GM21381 (cell line): ENCODE measurements at regions not wholly inside any gene's neighbourhood (a gene's known extent, or its start where the extent isn't known, plus 50 kb on each side); places are given as distances from the start of the nearest gene placed in this dataset.

Source experiments
- ATAC-seq: cut with Tn5 transposase; IDR thresholded peaks from one replicate; pipeline ENCODE4 v1.9.1; 2021; ENCODE audit warnings: mild to moderate bottlenecking, moderate library complexity; ENCODE audit not compliant: unreplicated experiment

GRCh38 chr2:51484605-51485004 is 452.7 kb upstream of the NRXN1 start:
- no peak for ATAC-seq

DNA sequence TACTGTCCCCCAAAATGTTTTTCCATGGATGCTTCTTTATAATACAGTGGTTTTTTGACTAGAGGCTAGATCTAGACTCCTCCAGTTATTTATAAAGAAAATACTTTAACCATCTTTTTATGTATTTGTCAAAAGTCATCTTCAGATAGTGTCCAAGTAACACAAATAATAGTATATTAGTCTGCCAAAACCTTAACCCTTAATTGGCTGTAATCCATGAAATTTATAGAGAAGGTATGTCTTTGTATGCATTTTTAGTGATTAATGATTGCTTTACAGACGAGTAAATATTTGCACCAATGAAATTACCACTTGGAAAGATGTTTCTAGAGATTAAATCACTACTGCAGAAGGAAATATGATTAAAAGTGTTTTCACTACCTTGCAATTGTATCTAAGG is 451.8 kb upstream of the NRXN1 start:
- ATAC-seq, result no peak

DNA sequence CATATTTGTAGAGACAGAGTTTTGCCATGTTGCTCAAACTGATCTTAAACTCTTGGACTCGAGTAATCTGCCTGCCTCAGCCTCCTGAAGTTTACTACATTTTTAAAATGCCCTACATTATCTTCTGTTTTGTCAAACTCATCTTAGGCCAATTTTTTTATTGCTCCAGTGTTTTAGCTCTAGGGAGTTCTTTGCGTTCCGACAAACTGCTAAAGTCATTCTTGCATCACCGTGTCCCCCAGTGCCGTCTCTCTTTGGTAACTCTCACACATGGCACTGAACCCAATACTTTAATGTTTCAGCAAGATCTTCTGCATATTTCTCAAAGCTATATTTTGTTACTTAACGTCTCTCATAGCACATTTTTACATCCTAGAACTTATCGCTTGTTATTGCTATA is 440.9 kb upstream of the NRXN1 start:
- no peak for ATAC-seq

DNA sequence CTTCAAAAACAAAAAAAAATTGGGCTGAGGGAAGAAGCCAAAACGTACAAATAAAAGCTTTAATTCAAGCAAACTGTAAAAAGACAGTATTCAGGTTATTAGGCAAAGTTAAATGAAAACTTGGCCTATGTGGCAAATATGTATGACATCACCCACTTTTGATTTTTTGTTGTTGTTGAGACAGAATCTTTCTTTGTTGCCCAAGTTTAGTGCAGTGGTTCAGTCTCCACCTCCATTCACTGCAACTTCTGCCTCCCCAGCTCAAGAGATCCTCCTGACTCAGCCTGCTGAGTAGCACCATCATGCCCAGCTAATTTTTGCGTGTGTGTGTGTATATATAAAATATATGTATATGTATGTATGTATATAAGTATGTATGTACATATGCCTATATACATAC is 440.4 kb upstream of the NRXN1 start:
- no peak for ATAC-seq

DNA sequence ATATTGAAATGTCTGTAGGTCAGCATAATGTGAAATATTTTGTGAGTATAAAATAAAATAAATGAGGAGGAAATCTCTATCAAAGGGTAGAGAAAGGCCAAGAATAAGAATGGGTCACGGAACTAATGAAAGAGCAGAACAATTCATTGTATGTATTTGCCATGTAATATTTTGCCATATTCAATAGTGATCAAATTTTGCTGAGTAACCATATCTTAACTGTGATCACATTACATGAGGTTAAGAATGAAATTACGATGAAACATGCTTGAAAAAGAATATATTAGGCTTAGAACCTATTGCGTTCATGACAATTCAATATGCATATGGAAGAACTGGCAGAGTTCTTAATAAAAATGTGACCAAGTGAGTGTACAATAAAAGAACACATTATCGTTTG is 437.2 kb upstream of the NRXN1 start:
- no peak for ATAC-seq

DNA sequence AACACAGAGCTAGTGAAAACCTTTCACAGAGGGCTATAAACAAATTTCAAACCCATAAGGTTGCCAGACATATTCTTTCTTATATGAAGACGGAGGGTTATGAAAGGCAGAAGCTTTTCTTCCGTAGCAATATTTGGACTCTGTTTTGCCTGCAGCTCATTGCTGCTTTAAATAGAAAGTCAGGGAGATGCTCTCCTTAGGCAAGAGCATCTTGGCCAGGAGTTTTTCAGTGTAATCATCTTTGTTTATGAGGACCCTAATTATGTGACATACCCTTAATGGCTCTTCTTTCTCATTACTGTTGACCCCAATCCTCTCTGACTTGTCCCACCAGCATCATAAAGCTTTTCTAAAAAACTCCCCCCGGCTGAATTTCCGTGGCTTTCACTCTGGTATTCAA is 433.4 kb upstream of the NRXN1 start:
- no peak for ATAC-seq

DNA sequence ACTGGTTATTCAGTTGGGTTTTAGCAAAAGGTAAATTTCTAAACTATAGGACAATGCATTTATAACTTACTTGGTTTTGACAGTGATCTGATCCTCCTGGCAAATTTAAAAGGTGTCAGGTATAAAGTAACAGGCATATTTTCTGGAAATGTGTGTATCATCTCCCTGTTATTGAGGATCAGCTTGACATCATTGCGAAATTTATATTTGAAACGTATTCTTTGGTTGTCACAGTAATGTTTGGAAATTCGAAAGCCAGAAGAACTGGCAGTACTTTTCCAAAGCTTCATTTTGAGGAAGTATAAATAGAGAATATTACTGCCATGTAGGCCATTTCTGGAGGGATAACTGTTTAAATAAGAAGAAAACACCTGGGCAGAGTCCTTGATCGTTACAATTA is 422.2 kb upstream of the NRXN1 start:
- no peak for ATAC-seq

DNA sequence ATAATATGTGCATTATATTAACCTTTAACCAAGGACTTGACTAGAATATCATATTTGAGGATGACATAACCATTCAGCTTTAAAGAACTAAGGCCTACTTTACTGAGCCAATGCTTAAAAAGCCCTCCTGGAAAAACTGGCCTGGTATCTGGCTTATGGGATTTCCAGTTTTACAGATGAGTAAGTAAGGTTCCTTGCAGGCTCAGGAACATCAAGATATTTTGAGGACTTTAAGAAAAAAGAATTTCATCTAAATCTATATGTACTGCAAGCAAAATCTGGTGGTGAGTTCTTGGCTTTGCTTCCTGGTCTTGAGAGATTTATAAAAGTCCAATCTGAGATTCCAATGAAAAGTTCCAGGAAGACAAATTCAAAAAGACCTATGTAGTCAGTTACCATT is 417.0 kb upstream of the NRXN1 start:
- ATAC-seq, result no peak

GRCh38 chr2:51441786-51442185 is 409.9 kb upstream of the NRXN1 start:
- no peak for ATAC-seq

GRCh38 chr2:51424418-51424817 is 392.5 kb upstream of the NRXN1 start:
- no peak for ATAC-seq

DNA sequence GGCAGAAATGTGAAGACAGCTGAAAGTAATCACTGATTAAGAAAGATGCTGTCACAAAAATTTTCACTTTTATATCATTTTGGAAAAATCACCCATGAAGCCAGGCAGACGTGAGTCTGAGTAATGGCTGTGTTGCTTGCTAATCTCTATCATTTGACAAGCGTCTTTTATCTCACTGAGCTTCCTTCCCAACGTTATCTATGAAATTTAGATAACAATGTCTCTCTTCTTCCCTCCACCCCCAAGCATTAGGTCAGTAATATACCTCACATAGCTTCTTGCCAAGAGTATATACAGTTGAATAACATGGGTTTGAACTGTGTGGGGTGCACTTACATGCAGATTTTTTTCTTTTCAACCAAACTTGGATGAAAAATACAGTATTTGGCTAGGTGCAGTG is 388.6 kb upstream of the NRXN1 start:
- ATAC-seq, result no peak

GRCh38 chr2:51413726-51414125 is 381.8 kb upstream of the NRXN1 start:
- ATAC-seq, result no peak

DNA sequence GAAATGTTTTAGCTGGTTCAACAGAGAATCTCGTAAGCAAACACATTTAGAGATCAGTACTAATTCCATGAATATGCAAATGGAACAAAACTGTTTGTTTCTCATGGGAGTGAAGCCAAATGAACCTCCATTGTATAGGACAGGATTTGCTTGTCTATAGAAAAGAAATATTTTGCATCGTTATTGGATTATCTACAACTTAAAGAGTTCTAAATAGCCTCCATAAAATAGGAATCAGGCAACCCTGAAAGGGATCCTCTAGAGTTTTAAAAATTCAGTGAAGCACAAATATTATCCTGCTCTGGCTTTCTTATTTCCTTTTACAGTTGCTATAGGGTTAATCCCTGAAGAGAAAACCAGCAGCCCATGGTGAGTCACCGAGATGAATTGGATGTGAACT is 378.4 kb upstream of the NRXN1 start:
- ATAC-seq, result no peak

- no peak for ATAC-seq
Observed at GRCh38 chr2:51409920-51410319, 378.0 kb upstream of the NRXN1 start.

DNA sequence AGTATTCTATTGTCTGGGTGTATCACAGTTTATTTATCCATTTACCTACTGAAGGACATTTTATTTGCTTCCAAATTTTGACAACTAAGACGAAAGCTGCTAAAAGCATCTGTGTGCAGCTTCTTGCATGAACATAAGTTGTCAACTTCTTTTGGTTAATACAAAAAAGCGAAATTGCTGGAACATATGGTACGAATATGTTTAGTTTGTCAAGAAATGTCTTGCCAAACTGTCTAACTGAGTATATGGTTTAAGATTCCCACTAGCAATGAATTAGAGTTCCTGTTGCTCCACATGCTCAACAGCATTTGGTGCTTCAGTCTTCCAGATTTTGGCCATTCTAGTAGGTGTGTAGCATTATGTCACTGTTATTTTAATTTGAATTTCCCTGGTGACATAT is 372.3 kb upstream of the NRXN1 start:
- ATAC-seq, result no peak

DNA sequence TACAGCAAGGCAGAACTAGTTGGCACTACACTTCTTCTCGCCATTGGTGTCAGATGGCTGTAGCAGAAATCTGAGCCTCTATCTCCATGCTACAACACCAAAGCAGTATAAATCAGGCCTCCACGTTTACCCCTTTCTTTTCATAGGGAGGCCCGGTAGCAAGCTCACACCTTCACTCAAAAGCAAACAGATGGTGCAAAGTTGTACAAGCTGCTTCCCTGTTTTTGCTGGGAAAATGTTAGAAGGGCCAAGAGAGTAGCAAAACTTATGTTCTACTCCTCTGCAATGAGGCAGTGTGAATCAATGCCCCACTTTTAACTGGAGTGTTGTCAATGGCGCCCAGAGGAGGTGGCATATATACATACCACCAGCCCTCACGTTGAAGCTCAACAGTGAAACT is 369.6 kb upstream of the NRXN1 start:
- no peak for ATAC-seq

DNA sequence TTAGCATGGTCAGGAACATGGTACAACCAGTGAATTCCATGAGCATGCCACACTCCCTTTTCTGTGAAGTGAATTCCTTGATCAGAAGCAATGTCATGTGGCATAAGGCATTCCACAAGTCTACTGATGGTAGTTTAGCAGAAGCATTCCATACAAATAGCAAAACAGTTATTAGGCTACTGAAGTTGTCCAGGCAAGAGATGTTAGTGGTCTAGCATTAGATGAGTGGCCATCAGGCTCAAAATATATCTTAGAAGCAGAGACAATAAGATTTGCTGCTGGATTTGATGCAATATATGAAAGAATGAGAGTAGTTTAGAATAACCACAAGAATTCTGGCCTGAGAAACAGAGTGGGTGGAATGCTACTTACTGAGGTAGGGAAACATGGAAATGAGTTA is 355.3 kb upstream of the NRXN1 start:
- ATAC-seq, result no peak

GRCh38 chr2:51379997-51380396 is 348.1 kb upstream of the NRXN1 start:
- ATAC-seq, result no peak

GRCh38 chr2:51368250-51368649 is 336.3 kb upstream of the NRXN1 start:
- no peak for ATAC-seq

- no peak for ATAC-seq
Observed at GRCh38 chr2:51350100-51350499, 318.2 kb upstream of the NRXN1 start.

- ATAC-seq, result no peak
Observed at GRCh38 chr2:51344886-51345285, 313.0 kb upstream of the NRXN1 start.

DNA sequence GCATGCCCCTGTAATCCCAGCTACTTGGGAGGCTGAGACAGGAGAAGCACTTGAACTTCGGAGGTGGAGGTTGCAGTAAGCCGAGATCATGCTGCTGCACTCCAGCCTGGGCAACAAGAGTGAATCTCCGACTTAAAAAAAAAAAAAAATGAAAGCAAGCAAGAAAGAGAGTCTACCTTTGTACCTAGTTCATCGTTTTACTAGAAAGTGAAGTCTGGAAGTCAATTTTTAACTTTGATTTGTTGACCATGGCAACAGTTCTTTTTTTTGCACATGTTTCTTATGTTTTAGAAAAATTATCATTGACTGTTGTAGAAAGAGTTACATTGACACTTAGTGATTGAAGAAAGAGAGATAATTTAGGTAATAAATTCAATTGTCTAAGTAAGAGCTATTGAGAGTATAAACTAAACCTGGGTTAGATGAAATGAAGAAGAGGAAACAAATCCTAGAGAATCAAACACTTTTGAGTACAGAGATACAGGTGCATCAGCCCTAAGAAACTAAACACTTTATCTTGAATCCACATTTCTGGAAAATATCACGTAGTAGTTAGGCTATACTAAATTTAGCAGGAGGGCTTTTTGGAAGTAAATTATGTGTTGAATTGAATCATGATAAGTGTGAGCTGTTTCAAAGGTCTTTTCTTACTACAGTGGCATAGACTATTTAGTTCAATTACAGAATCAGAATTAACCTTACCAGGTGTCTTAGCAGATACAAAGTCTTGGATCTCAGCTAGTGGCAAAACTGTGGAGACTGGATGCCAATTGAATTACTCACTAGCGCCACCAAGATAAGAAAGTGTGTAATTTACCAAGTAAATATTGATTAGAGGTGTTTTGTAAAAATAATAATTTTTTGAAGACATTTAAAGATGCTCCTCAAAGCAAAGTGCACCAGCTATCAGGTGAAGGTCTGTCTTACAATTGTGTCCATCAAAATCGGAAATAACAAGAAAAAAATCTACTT is 303.4 kb upstream of the NRXN1 start:
- ATAC-seq, result no peak

DNA sequence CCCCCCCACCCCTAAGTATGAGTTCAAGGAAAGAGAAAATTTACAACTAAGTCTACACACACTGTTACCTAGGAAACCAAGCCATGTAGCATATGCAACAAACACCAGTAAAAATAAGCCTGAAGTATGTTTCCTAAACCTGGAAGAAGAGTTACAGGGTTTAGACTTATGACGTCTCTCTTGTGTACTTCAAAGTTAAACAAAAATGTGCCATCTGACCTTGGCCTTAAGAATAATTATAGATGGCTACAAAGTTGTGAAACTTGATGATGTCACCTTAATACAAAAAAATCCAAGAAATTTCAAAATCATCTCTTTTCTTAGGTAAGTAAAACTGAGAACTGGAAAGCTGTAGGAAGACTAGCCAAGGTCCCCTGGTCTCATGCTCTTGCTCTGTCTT is 297.6 kb upstream of the NRXN1 start:
- ATAC-seq, result no peak
